Lower lobe of right lung (tissue), 2 donors: ENCODE measurements at regions not wholly inside any gene's neighbourhood (a gene's known extent, or its start where the extent isn't known, plus 50 kb on each side); places are given as distances from the start of the nearest gene placed in this dataset.

Experiments
- ATAC-seq, 2 donors: fragments of 200-7000 bp; cut with Tn5 transposase; one replicate each; pipeline ENCODE4 v1.9.1; 2020 to 2022; ENCODE audit warnings: mild to moderate bottlenecking in 2 of 2, moderate library complexity in 2 of 2
- DNase-seq: peaks from one replicate; pipeline ENCODE4 v3.0.0-alpha.2; 2020
- H3K27ac ChIP-seq: fragments of 200-600 bp; one replicate; pipeline ENCODE4 v1.8.0; 2022
- H3K27me3 ChIP-seq: fragments of 200-600 bp; one replicate; pipeline ENCODE4 v1.8.0; 2022; ENCODE audit warnings: low read depth
- H3K36me3 ChIP-seq: fragments of 200-600 bp; one replicate; pipeline ENCODE4 v1.8.0; 2022; ENCODE audit warnings: mild to moderate bottlenecking
- H3K4me1 ChIP-seq: fragments of 200-600 bp; one replicate; pipeline ENCODE4 v1.8.0; 2022
- H3K4me3 ChIP-seq: fragments of 200-600 bp; one replicate; pipeline ENCODE4 v1.8.0; 2022; ENCODE audit warnings: mild to moderate bottlenecking
- H3K9me3 ChIP-seq: fragments of 200-600 bp; one replicate; pipeline ENCODE4 v1.8.0; 2022
- CTCF ChIP-seq: fragments of 200-600 bp; IDR thresholded peaks from one replicate; pipeline ENCODE4 v1.8.0; 2022; ENCODE audit warnings: antibody characterized with exemption, mild to moderate bottlenecking
- intact Hi-C: fragments of 100-400 bp; cut with DNase I; formaldehyde crosslinking; loops from one replicate; pipeline ENCODE4 v1.11.0; 2022
- donor health status: DM: no; HTN: yes; CAD: no; lungs with severe emphysema.

GRCh38 chr6:18567380-18567779 lies 180.2 kb downstream of the RNF144B start:
- no peak for DNase-seq
- ATAC-seq, result no peak
- H3K27me3 ChIP-seq, result no peaks in the 10 kb centered on the region

GRCh38 chr6:18577491-18577890 lies 190.3 kb downstream of the RNF144B start:
- no peaks in the 10 kb centered on the region for H3K27me3 ChIP-seq
- no peak overlapping the region for H3K4me3 ChIP-seq
- H3K36me3 ChIP-seq, result no peaks in the 10 kb centered on the region
- no peaks in the 10 kb centered on the region for H3K9me3 ChIP-seq
- no peaks in the 10 kb centered on the region for H3K4me1 ChIP-seq
- intact Hi-C loops, result no loop called here
- DNase-seq, result no peak
- no peak overlapping the region for H3K27ac ChIP-seq
- TF ChIP-seq CTCF, result no peak
- ATAC-seq, result no peak

More at GRCh38 chr6:18567380-18567779, 180.2 kb downstream of the RNF144B start:
- Histone ChIP-seq H3K4me3 (no peak overlapping the region), H3K4me1 (no peaks in the 10 kb centered on the region), H3K9me3 (no peaks in the 10 kb centered on the region), H3K27ac (no peak overlapping the region), H3K36me3 (no peaks in the 10 kb centered on the region)
- TF ChIP-seq CTCF, result no peak
- intact Hi-C loops, result no loop called here

- no peaks in the 10 kb centered on the region for H3K4me1 ChIP-seq
- ATAC-seq, result no peak
- H3K27me3 ChIP-seq, result no peaks in the 10 kb centered on the region
- intact Hi-C loops, result no loop called here
- TF ChIP-seq CTCF, result no peak
- no peak overlapping the region for H3K4me3 ChIP-seq
- H3K36me3 ChIP-seq, result no peaks in the 10 kb centered on the region
- no peak overlapping the region for H3K27ac ChIP-seq
- no peak for DNase-seq
- H3K9me3 ChIP-seq, result no peaks in the 10 kb centered on the region
Measured at GRCh38 chr6:18579166-18579565, 192.0 kb downstream of the RNF144B start.

- no peaks in the 10 kb centered on the region for H3K9me3 ChIP-seq
- DNase-seq (no peak), ATAC-seq (no peak)
- H3K4me1 ChIP-seq, result no peaks in the 10 kb centered on the region
- intact Hi-C loops, result no loop called here
- no peaks in the 10 kb centered on the region for H3K27me3 ChIP-seq
- H3K36me3 ChIP-seq, result no peaks in the 10 kb centered on the region
- no peak overlapping the region for H3K27ac ChIP-seq
- no peak overlapping the region for H3K4me3 ChIP-seq
- no peak for TF ChIP-seq CTCF
Measured at GRCh38 chr6:18579869-18580268, 192.7 kb downstream of the RNF144B start.

GRCh38 chr6:18584372-18584771 lies 197.2 kb downstream of the RNF144B start:
- H3K36me3 ChIP-seq, result no peaks in the 10 kb centered on the region
- TF ChIP-seq CTCF, result no peak
- ATAC-seq, result no peak
- DNase-seq, result no peak
- H3K4me1 ChIP-seq, result no peaks in the 10 kb centered on the region
- intact Hi-C loops, result no loop called here
- no peaks in the 10 kb centered on the region for H3K9me3 ChIP-seq
- no peak overlapping the region for H3K27ac ChIP-seq
- no peaks in the 10 kb centered on the region for H3K27me3 ChIP-seq
- no peak overlapping the region for H3K4me3 ChIP-seq

- no peaks in the 10 kb centered on the region for H3K36me3 ChIP-seq
- DNase-seq (no peak), ATAC-seq (peak; percentile 75 to 82)
- no peak overlapping the region for H3K27ac ChIP-seq
- no peak overlapping the region for H3K4me3 ChIP-seq
- TF ChIP-seq CTCF, result no peak
- H3K9me3 ChIP-seq, result no peaks in the 10 kb centered on the region
- intact Hi-C loops, result no loop called here
- H3K4me1 ChIP-seq, result no peaks in the 10 kb centered on the region
- no peaks in the 10 kb centered on the region for H3K27me3 ChIP-seq
Measured at GRCh38 chr6:18585032-18585573, 198.0 kb downstream of the RNF144B start.
